ENCODE measurements at regions not wholly inside any gene's neighbourhood (a gene's known extent, or its start where the extent isn't known, plus 50 kb on each side); places are given as distances from the start of the nearest gene placed in this dataset.
A peak's percentile ranks its signal among the peaks of the same experiment; 100 is the strongest.

DNA sequence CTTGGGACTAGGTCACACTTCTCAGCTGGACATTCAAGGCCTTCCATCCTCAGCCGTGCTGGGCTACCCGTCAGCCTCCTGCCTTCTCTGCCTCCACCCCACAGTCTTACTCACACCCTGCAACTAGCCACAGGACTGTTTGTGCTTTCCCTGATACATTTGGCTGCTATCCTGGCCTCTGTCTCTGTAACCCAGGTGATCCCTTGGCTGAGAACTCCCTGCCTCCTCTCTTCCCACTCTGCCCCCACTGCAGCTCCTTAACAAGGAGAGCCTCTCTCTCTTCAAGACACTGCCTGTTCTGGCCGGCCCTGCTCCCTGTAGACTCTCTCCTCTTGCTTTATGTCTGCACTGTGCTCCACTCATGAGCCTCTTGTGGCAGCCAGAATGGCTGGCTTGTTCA lies 120.6 kb downstream of the MSX2 start:
- H3K27ac ChIP-seq (ENCODE audit: low read length) = peak overlapping the region; percentile 18
- no peaks in the 10 kb centered on the region for H3K9me3 ChIP-seq (ENCODE audit: control insufficient read depth in 2 of 2, low read length in 2 of 2)
- no peaks in the 10 kb centered on the region for H3K36me3 ChIP-seq (ENCODE audit: control insufficient read depth in 2 of 2, insufficient read depth in 2 of 2, low read length in 2 of 2)
- no peaks in the 10 kb centered on the region for H3K27me3 ChIP-seq (ENCODE audit: control insufficient read depth in 1 of 2, insufficient read depth in 2 of 2, low read length in 2 of 2)
- H3K4me3 ChIP-seq (ENCODE audit: low read length in 2 of 2) = no peak overlapping the region
- H3K4me1 ChIP-seq (ENCODE audit: control insufficient read depth, insufficient read depth, low read length) = peaks cover 25% of the 10 kb centered on the region
- no peak overlapping the region for H3K9ac ChIP-seq (ENCODE audit: low read length in 2 of 2)

- H3K27ac ChIP-seq (ENCODE audit: low read length) = no peak overlapping the region
- H3K9me3 ChIP-seq (ENCODE audit: control insufficient read depth in 2 of 2, low read length in 2 of 2) = no peaks in the 10 kb centered on the region
- peaks cover 25% of the 10 kb centered on the region for H3K4me1 ChIP-seq (ENCODE audit: control insufficient read depth, insufficient read depth, low read length)
Measured at GRCh38 chr5:174843263-174844250, 119.2 kb downstream of the MSX2 start.

DNA sequence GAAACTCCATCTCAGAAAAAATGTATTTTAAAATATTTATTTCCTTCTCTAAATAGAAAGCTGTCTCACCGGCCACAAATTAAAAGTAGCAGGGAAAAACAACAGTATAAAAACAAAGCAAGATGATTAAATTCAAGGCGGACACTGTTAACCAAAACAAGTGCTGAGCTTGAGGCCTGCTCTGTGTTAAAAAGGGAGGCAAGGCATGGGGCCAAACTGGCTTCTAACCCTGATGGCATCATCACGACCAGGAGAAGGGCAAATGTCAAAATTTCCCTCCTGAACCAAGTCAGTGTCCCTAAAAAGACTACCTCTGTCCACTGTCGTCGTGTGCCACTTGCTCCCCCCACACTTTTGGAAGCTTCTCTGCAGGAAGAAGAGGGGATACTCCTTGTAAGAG lies 116.1 kb downstream of the MSX2 start:
- Histone ChIP-seq H3K36me3 (ENCODE audit: control insufficient read depth in 2 of 2, insufficient read depth in 2 of 2, low read length in 2 of 2) (no peaks in the 10 kb centered on the region), H3K4me1 (ENCODE audit: control insufficient read depth, insufficient read depth, low read length) (peaks cover 19% of the 10 kb centered on the region), H3K27me3 (ENCODE audit: control insufficient read depth in 1 of 2, insufficient read depth in 2 of 2, low read length in 2 of 2) (no peaks in the 10 kb centered on the region), H3K4me3 (ENCODE audit: low read length in 2 of 2) (no peak overlapping the region), H3K9ac (ENCODE audit: low read length in 2 of 2) (no peak overlapping the region), H3K9me3 (ENCODE audit: control insufficient read depth in 2 of 2, low read length in 2 of 2) (no peaks in the 10 kb centered on the region), H3K27ac (ENCODE audit: low read length) (peak overlapping the region; percentile 31)

More at GRCh38 chr5:174843263-174844250, 119.2 kb downstream of the MSX2 start:
- Histone ChIP-seq H3K27me3 (ENCODE audit: control insufficient read depth in 1 of 2, insufficient read depth in 2 of 2, low read length in 2 of 2) (no peaks in the 10 kb centered on the region), H3K9ac (ENCODE audit: low read length in 2 of 2) (no peak overlapping the region), H3K36me3 (ENCODE audit: control insufficient read depth in 2 of 2, insufficient read depth in 2 of 2, low read length in 2 of 2) (no peaks in the 10 kb centered on the region), H3K4me3 (ENCODE audit: low read length in 2 of 2) (no peak overlapping the region)

DNA sequence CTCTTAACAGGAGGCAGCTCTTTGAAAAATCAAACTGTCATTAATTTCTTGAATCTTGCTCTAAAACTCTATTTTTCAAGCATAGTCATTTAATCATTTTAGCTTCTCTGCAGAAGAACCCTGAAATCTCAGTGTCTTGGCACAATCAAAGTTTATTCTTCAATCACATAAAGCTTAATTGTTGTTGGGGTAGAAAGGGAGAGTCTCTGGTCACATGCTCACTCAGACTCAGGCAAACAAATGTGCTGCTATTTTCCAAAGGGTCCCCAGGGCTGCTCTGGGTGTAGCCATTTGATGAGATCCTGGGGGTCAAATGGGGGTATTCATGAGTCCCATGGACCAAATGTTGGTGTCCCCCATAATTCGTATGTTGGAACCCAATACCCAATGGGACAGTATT lies 114.8 kb downstream of the MSX2 start:
- H3K27me3 ChIP-seq (ENCODE audit: control insufficient read depth in 1 of 2, insufficient read depth in 2 of 2, low read length in 2 of 2) = no peaks in the 10 kb centered on the region
- no peak overlapping the region for H3K4me3 ChIP-seq (ENCODE audit: low read length in 2 of 2)
- H3K36me3 ChIP-seq (ENCODE audit: control insufficient read depth in 2 of 2, insufficient read depth in 2 of 2, low read length in 2 of 2) = no peaks in the 10 kb centered on the region
- no peaks in the 10 kb centered on the region for H3K9me3 ChIP-seq (ENCODE audit: control insufficient read depth in 2 of 2, low read length in 2 of 2)
- H3K27ac ChIP-seq (ENCODE audit: low read length) = no peak overlapping the region
- H3K4me1 ChIP-seq (ENCODE audit: control insufficient read depth, insufficient read depth, low read length) = peaks cover 9% of the 10 kb centered on the region
- H3K9ac ChIP-seq (ENCODE audit: low read length in 2 of 2) = no peak overlapping the region

GRCh38 chr5:174837919-174838902 lies 113.8 kb downstream of the MSX2 start:
- H3K36me3 ChIP-seq (ENCODE audit: control insufficient read depth in 2 of 2, insufficient read depth in 2 of 2, low read length in 2 of 2) = no peaks in the 10 kb centered on the region
- H3K9ac ChIP-seq (ENCODE audit: low read length in 2 of 2) = no peak overlapping the region
- no peak overlapping the region for H3K4me3 ChIP-seq (ENCODE audit: low read length in 2 of 2)
- H3K27me3 ChIP-seq (ENCODE audit: control insufficient read depth in 1 of 2, insufficient read depth in 2 of 2, low read length in 2 of 2) = no peaks in the 10 kb centered on the region
- no peak overlapping the region for H3K27ac ChIP-seq (ENCODE audit: low read length)
- H3K4me1 ChIP-seq (ENCODE audit: control insufficient read depth, insufficient read depth, low read length) = peaks cover 9% of the 10 kb centered on the region
- no peaks in the 10 kb centered on the region for H3K9me3 ChIP-seq (ENCODE audit: control insufficient read depth in 2 of 2, low read length in 2 of 2)

- H3K4me3 ChIP-seq (ENCODE audit: low read length in 2 of 2) = no peak overlapping the region
- no peaks in the 10 kb centered on the region for H3K4me1 ChIP-seq (ENCODE audit: control insufficient read depth, insufficient read depth, low read length)
- no peaks in the 10 kb centered on the region for H3K36me3 ChIP-seq (ENCODE audit: control insufficient read depth in 2 of 2, insufficient read depth in 2 of 2, low read length in 2 of 2)
- H3K9ac ChIP-seq (ENCODE audit: low read length in 2 of 2) = no peak overlapping the region
- no peaks in the 10 kb centered on the region for H3K9me3 ChIP-seq (ENCODE audit: control insufficient read depth in 2 of 2, low read length in 2 of 2)
- H3K27me3 ChIP-seq (ENCODE audit: control insufficient read depth in 1 of 2, insufficient read depth in 2 of 2, low read length in 2 of 2) = no peaks in the 10 kb centered on the region
- no peak overlapping the region for H3K27ac ChIP-seq (ENCODE audit: low read length)
Measured at GRCh38 chr5:174834081-174834480, 109.7 kb downstream of the MSX2 start.

GRCh38 chr5:174832811-174833210 lies 108.4 kb downstream of the MSX2 start:
- H3K4me1 ChIP-seq (ENCODE audit: control insufficient read depth, insufficient read depth, low read length) = no peaks in the 10 kb centered on the region
- no peak overlapping the region for H3K9ac ChIP-seq (ENCODE audit: low read length in 2 of 2)
- H3K9me3 ChIP-seq (ENCODE audit: control insufficient read depth in 2 of 2, low read length in 2 of 2) = no peaks in the 10 kb centered on the region
- no peak overlapping the region for H3K4me3 ChIP-seq (ENCODE audit: low read length in 2 of 2)
- H3K36me3 ChIP-seq (ENCODE audit: control insufficient read depth in 2 of 2, insufficient read depth in 2 of 2, low read length in 2 of 2) = no peaks in the 10 kb centered on the region
- no peak overlapping the region for H3K27ac ChIP-seq (ENCODE audit: low read length)
- H3K27me3 ChIP-seq (ENCODE audit: control insufficient read depth in 1 of 2, insufficient read depth in 2 of 2, low read length in 2 of 2) = no peaks in the 10 kb centered on the region

DNA sequence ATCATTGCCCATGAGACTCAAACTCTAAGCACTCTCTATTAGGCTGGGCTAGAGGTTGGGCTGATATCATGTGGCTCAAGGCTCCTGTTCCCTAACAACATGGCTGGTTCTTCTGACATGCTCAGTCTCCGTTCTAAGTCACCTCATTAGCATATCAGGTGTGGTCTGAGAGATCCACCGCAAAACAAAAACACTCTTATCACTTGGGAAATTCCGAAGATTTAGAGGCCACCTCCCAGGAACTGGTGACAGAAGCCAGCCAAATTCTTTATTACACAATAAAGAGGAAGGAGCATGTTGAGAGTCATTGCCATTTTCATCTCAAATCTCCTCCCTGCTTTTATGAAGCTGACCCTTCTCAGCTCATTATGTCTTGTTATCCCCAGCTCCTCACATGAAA lies 107.6 kb downstream of the MSX2 start:
- H3K27me3 ChIP-seq (ENCODE audit: control insufficient read depth in 1 of 2, insufficient read depth in 2 of 2, low read length in 2 of 2) = no peaks in the 10 kb centered on the region
- no peaks in the 10 kb centered on the region for H3K4me1 ChIP-seq (ENCODE audit: control insufficient read depth, insufficient read depth, low read length)
- no peak overlapping the region for H3K27ac ChIP-seq (ENCODE audit: low read length)
- H3K36me3 ChIP-seq (ENCODE audit: control insufficient read depth in 2 of 2, insufficient read depth in 2 of 2, low read length in 2 of 2) = no peaks in the 10 kb centered on the region
- no peaks in the 10 kb centered on the region for H3K9me3 ChIP-seq (ENCODE audit: control insufficient read depth in 2 of 2, low read length in 2 of 2)
- no peak overlapping the region for H3K9ac ChIP-seq (ENCODE audit: low read length in 2 of 2)
- no peak overlapping the region for H3K4me3 ChIP-seq (ENCODE audit: low read length in 2 of 2)

GRCh38 chr5:174831031-174831660 lies 106.8 kb downstream of the MSX2 start:
- H3K27ac ChIP-seq (ENCODE audit: low read length) = no peak overlapping the region
- H3K9me3 ChIP-seq (ENCODE audit: control insufficient read depth in 2 of 2, low read length in 2 of 2) = no peaks in the 10 kb centered on the region
- no peak overlapping the region for H3K4me3 ChIP-seq (ENCODE audit: low read length in 2 of 2)
- H3K4me1 ChIP-seq (ENCODE audit: control insufficient read depth, insufficient read depth, low read length) = no peaks in the 10 kb centered on the region
- no peaks in the 10 kb centered on the region for H3K27me3 ChIP-seq (ENCODE audit: control insufficient read depth in 1 of 2, insufficient read depth in 2 of 2, low read length in 2 of 2)
- no peaks in the 10 kb centered on the region for H3K36me3 ChIP-seq (ENCODE audit: control insufficient read depth in 2 of 2, insufficient read depth in 2 of 2, low read length in 2 of 2)
- no peak overlapping the region for H3K9ac ChIP-seq (ENCODE audit: low read length in 2 of 2)

GRCh38 chr5:174829511-174829864 lies 105.1 kb downstream of the MSX2 start:
- no peaks in the 10 kb centered on the region for H3K4me1 ChIP-seq (ENCODE audit: control insufficient read depth, insufficient read depth, low read length)
- no peaks in the 10 kb centered on the region for H3K36me3 ChIP-seq (ENCODE audit: control insufficient read depth in 2 of 2, insufficient read depth in 2 of 2, low read length in 2 of 2)
- H3K9me3 ChIP-seq (ENCODE audit: control insufficient read depth in 2 of 2, low read length in 2 of 2) = no peaks in the 10 kb centered on the region
- H3K9ac ChIP-seq (ENCODE audit: low read length in 2 of 2) = no peak overlapping the region
- no peak overlapping the region for H3K27ac ChIP-seq (ENCODE audit: low read length)
- no peak overlapping the region for H3K4me3 ChIP-seq (ENCODE audit: low read length in 2 of 2)
- H3K27me3 ChIP-seq (ENCODE audit: control insufficient read depth in 1 of 2, insufficient read depth in 2 of 2, low read length in 2 of 2) = no peaks in the 10 kb centered on the region

All from stomach smooth muscle (tissue), 2 donors.